Ovary (tissue), 7 donors: ENCODE measurements at regions not wholly inside any gene's neighbourhood (a gene's known extent, or its start where the extent isn't known, plus 50 kb on each side); places are given as distances from the start of the nearest gene placed in this dataset.

Source experiments
- DNase-seq, 5 donors: peaks; one replicate each; pipeline ENCODE4 v3.0.0-alpha.2; 2019 to 2020
- H3K27ac ChIP-seq, 2 donors: fragments of 200-600 bp; one replicate each; pipeline versions ENCODE4 v1.5.1 to v1.8.0; 2019 to 2022
- H3K27me3 ChIP-seq: fragments of 200-600 bp; one replicate; pipeline ENCODE4 v1.8.0; 2022
- H3K36me3 ChIP-seq: fragments of 200-600 bp; sonication (generic); one replicate; pipeline ENCODE4 v1.5.1; 2019
- H3K4me1 ChIP-seq: one replicate; pipeline ENCODE4 v1.8.1; 2013; ENCODE audit warnings: mild to moderate bottlenecking, moderate library complexity; ENCODE audit not compliant: insufficient read depth
- H3K4me3 ChIP-seq: fragments of 200-600 bp; sonication (generic); one replicate; pipeline ENCODE4 v1.5.1; 2017
- H3K9me3 ChIP-seq, 2 donors: fragments of 200-600 bp in 1 of 2; sonication (generic) in 1 of 2; one replicate each; pipeline versions ENCODE4 v1.5.1 to v1.8.1; 2013 to 2019; ENCODE audit warnings: mild to moderate bottlenecking in 1 of 2, moderate library complexity in 1 of 2
- CTCF ChIP-seq, 3 donors: fragments of 450-650 bp in 2 of 3; fragments of 200-600 bp in 1 of 3; IDR thresholded peaks; one replicate each; pipeline versions ENCODE4 v1.5.1 to v1.8.0; 2016 to 2022; ENCODE audit warnings: antibody characterized with exemption in 3 of 3, mild to moderate bottlenecking in 1 of 3
- EP300 ChIP-seq: sonication (generic); formaldehyde crosslinking; IDR thresholded peaks from one replicate; pipeline ENCODE4 v1.6.1; 2017; ENCODE audit warnings: antibody characterized with exemption
- POLR2A ChIP-seq: fragments of 450-650 bp; IDR thresholded peaks from one replicate; pipeline ENCODE4 v1.6.1; 2017; ENCODE audit warnings: antibody characterized with exemption, mild to moderate bottlenecking, moderate library complexity
- WGBS, 3 donors: extraction: QIAGEN DNeasy Blood & Tissue Kit in 1 of 3; methylation state at CpG; one replicate each; pipeline versions ENCODE4 v1.1.5 to v1.1.7; 2013 to 2017; 5-methylcytosine and 5-hydroxymethylcytosine counted together
- intact Hi-C, 4 donors: fragments of 100-400 bp; cut with DNase I; formaldehyde crosslinking; loops; one replicate each; pipeline versions ENCODE4 v1.11.0 to v1.15.1; 2022 to 2023
- donor health status: DM: no; HTN: no; CAD: no; lungs with moderate emphysema.
- donor health status: DM: no; HTN: no; CAD: no.
- donor health status: Bipolar disorder and iron deficiency.
- donor health status: DM: no; HTN: no; CAD: no.
- donor health status: DM: yes; HTN: yes; CAD: no.

- WGBS, 3 donors, result 76 to 80% (median 77%) methylated on average over 1 of the region's 1 CpG
- Histone ChIP-seq H3K27me3 (no peaks in the 10 kb centered on the region), H3K9me3 (no peaks in the 10 kb centered on the region), H3K36me3 (no peaks in the 10 kb centered on the region), H3K4me3 (no peak overlapping the region), H3K27ac (no peak overlapping the region), H3K4me1 (peaks cover 2% of the 10 kb centered on the region)
- TF ChIP-seq POLR2A, result no peak
- no peak for TF ChIP-seq CTCF (IDR thresholded peaks at IDR 0.05)
- intact Hi-C loops, result no loop called here
- no peak for DNase-seq
Observed at GRCh38 chr12:90020014-90020413, 311.4 kb upstream of the ATP2B1 start.

- no peak overlapping the region for H3K4me3 ChIP-seq
- H3K4me1 ChIP-seq, result peaks cover 2% of the 10 kb centered on the region
- H3K27me3 ChIP-seq, result no peaks in the 10 kb centered on the region
- no peaks in the 10 kb centered on the region for H3K36me3 ChIP-seq
- intact Hi-C loops, result no loop called here
- H3K9me3 ChIP-seq, result no peaks in the 10 kb centered on the region
- no peak for DNase-seq
- no peak overlapping the region for H3K27ac ChIP-seq
- WGBS, 3 donors, result 24 to 50% (median 26%) methylated on average over 2 of the region's 2 CpGs
- no peak for TF ChIP-seq EP300
- no peak for TF ChIP-seq CTCF (IDR thresholded peaks at IDR 0.05)
- TF ChIP-seq POLR2A, result no peak
Observed at GRCh38 chr12:90017316-90017715, 308.7 kb upstream of the ATP2B1 start.

- Histone ChIP-seq H3K9me3 (no peaks in the 10 kb centered on the region), H3K27me3 (no peaks in the 10 kb centered on the region), H3K27ac (no peak overlapping the region), H3K4me1 (peaks cover 2% of the 10 kb centered on the region), H3K36me3 (no peaks in the 10 kb centered on the region), H3K4me3 (no peak overlapping the region)
- intact Hi-C loops, result no loop called here
- TF ChIP-seq POLR2A, result no peak
- no peak for TF ChIP-seq EP300
- TF ChIP-seq CTCF (IDR thresholded peaks at IDR 0.05), result no peak
- 45 to 74% (median 48%) methylated on average over 1 of the region's 1 CpG for WGBS, 3 donors
- DNase-seq, result no peak
Observed at GRCh38 chr12:90015228-90015627, 306.6 kb upstream of the ATP2B1 start.

GRCh38 chr12:90013409-90013808 lies 304.8 kb upstream of the ATP2B1 start:
- TF ChIP-seq CTCF (IDR thresholded peaks at IDR 0.05), result no peak
- TF ChIP-seq POLR2A, result no peak
- no peak for TF ChIP-seq EP300
- H3K27me3 ChIP-seq, result no peaks in the 10 kb centered on the region
- H3K36me3 ChIP-seq, result no peaks in the 10 kb centered on the region
- intact Hi-C loops, result no loop called here
- no peak overlapping the region for H3K27ac ChIP-seq
- no peak for DNase-seq
- H3K4me3 ChIP-seq, result no peak overlapping the region
- H3K4me1 ChIP-seq, result peaks cover 2% of the 10 kb centered on the region
- H3K9me3 ChIP-seq, result no peaks in the 10 kb centered on the region

- no peaks in the 10 kb centered on the region for H3K36me3 ChIP-seq
- intact Hi-C loops, result no loop called here
- H3K4me3 ChIP-seq, result no peak overlapping the region
- no peaks in the 10 kb centered on the region for H3K4me1 ChIP-seq
- no peaks in the 10 kb centered on the region for H3K27me3 ChIP-seq
- no peak overlapping the region for H3K27ac ChIP-seq
- 94 to 97% (median 96%) methylated on average over 3 of the region's 3 CpGs for WGBS, 3 donors
- DNase-seq, result no peak
- no peaks in the 10 kb centered on the region for H3K9me3 ChIP-seq
- TF ChIP-seq POLR2A (no peak), CTCF (IDR thresholded peaks at IDR 0.05) (no peak), EP300 (no peak)
Observed at GRCh38 chr12:90010089-90010488, 301.5 kb upstream of the ATP2B1 start.
